Loucy (cell line): ENCODE measurements at regions not wholly inside any gene's neighbourhood (a gene's known extent, or its start where the extent isn't known, plus 50 kb on each side); places are given as distances from the start of the nearest gene placed in this dataset.

Experiments
- H2AFZ ChIP-seq: fragments of 200-600 bp; sonication (generic); 2 replicates; pipeline ENCODE4 v1.6.0; 2016; ENCODE audit warnings: antibody characterized with exemption, mild to moderate bottlenecking, low read length, moderate library complexity
- H3F3A ChIP-seq: fragments of 200-600 bp; 2 replicates; pipeline ENCODE4 v1.6.0; 2016; ENCODE audit warnings: antibody characterized with exemption, low read depth, mild to moderate bottlenecking
- H3K27me3 ChIP-seq: fragments of 200-600 bp; sonication (generic); 2 replicates; pipeline ENCODE4 v1.6.1; 2014; ENCODE audit warnings: low read length, mild to moderate bottlenecking; ENCODE audit not compliant: insufficient read depth, poor library complexity, severe bottlenecking
- H3K36me3 ChIP-seq: fragments of 200-600 bp; sonication (generic); 2 replicates; pipeline ENCODE4 v1.6.1; 2016; ENCODE audit warnings: low read length; ENCODE audit not compliant: insufficient read depth
- H3K4me1 ChIP-seq: fragments of 200-600 bp; sonication (generic); 2 replicates; pipeline ENCODE4 v1.5.1; 2014; ENCODE audit warnings: low read length, mild to moderate bottlenecking; ENCODE audit not compliant: insufficient read depth, poor library complexity, severe bottlenecking
- H3K4me2 ChIP-seq: fragments of 200-600 bp; sonication (generic); 2 replicates; pipeline ENCODE4 v1.6.0; 2014; ENCODE audit warnings: antibody characterized with exemption, low read length, low read depth, mild to moderate bottlenecking; ENCODE audit not compliant: poor library complexity, severe bottlenecking
- H3K4me3 ChIP-seq: fragments of 200-600 bp; sonication (generic); 2 replicates; pipeline ENCODE4 v1.5.1; 2014; ENCODE audit warnings: low read length, mild to moderate bottlenecking, mixed read lengths; ENCODE audit not compliant: poor library complexity, severe bottlenecking
- H3K79me2 ChIP-seq: fragments of 200-600 bp; sonication (generic); 2 replicates; pipeline ENCODE4 v1.6.1; 2014; ENCODE audit warnings: low read length; ENCODE audit not compliant: insufficient read depth
- H3K9ac ChIP-seq: fragments of 200-600 bp; sonication (generic); 2 replicates; pipeline ENCODE4 v1.6.0; 2014; ENCODE audit warnings: mild to moderate bottlenecking, low read depth, low read length, moderate library complexity; ENCODE audit not compliant: poor library complexity, severe bottlenecking
- H3K9me2 ChIP-seq: fragments of 200-600 bp; sonication (generic); replicated peaks from 2 replicates; pipeline ENCODE4 v1.6.1; 2016; ENCODE audit warnings: low read depth, low read length, mixed read lengths
- H3K9me3 ChIP-seq: fragments of 200-600 bp; sonication (generic); 2 replicates; pipeline ENCODE4 v1.6.1; 2014; ENCODE audit warnings: mild to moderate bottlenecking, antibody characterized with exemption, low read length, low read depth; ENCODE audit not compliant: insufficient read depth
- H4K20me1 ChIP-seq: fragments of 200-600 bp; sonication (generic); 2 replicates; pipeline ENCODE4 v1.6.0; 2014; ENCODE audit warnings: antibody characterized with exemption, low read length, mild to moderate bottlenecking; ENCODE audit not compliant: insufficient read depth, poor library complexity, severe bottlenecking
- CTCF ChIP-seq: fragments of 200-600 bp; sonication (generic); conservative IDR thresholded peaks from 2 replicates; pipeline ENCODE4 v1.5.1; 2014; ENCODE audit warnings: mild to moderate bottlenecking, antibody characterized with exemption, low read length
- EZH2phosphoT487 ChIP-seq: fragments of 200-600 bp; IDR thresholded peaks from 2 replicates; pipeline ENCODE4 v1.6.1; 2018; ENCODE audit warnings: antibody characterized with exemption, mild to moderate bottlenecking, moderate library complexity, borderline replicate concordance

GRCh38 chr15:70414626-70415025 lies 316.9 kb upstream of the TLE3 start:
- Histone ChIP-seq H3K4me1 (peaks cover 12% of the 10 kb centered on the region), H3K36me3 (no peaks in the 10 kb centered on the region), H4K20me1 (no peaks in the 10 kb centered on the region), H3F3A (no peaks in the 10 kb centered on the region), H3K9me3 (no peaks in the 10 kb centered on the region), H3K9me2 (no peaks in the 10 kb centered on the region), H3K4me2 (no peak overlapping the region), H2AFZ (no peak overlapping the region), H3K27me3 (no peaks in the 10 kb centered on the region), H3K79me2 (no peaks in the 10 kb centered on the region), H3K9ac (no peak overlapping the region), H3K4me3 (no peak overlapping the region)
- TF ChIP-seq CTCF, result no peak
- TF ChIP-seq EZH2phosphoT487, result no peak

GRCh38 chr15:70412794-70413193 lies 315.1 kb upstream of the TLE3 start:
- no peaks in the 10 kb centered on the region for H3K27me3 ChIP-seq
- no peak for TF ChIP-seq CTCF
- TF ChIP-seq EZH2phosphoT487, result no peak
- H3K9ac ChIP-seq, result no peak overlapping the region
- H3K4me3 ChIP-seq, result no peak overlapping the region
- H3K9me2 ChIP-seq, result no peaks in the 10 kb centered on the region
- H4K20me1 ChIP-seq, result no peaks in the 10 kb centered on the region
- no peaks in the 10 kb centered on the region for H3K36me3 ChIP-seq
- H3K79me2 ChIP-seq, result no peaks in the 10 kb centered on the region
- H3K4me1 ChIP-seq, result peaks cover 12% of the 10 kb centered on the region
- no peaks in the 10 kb centered on the region for H3K9me3 ChIP-seq
- no peaks in the 10 kb centered on the region for H3F3A ChIP-seq
- H2AFZ ChIP-seq, result no peak overlapping the region
- no peak overlapping the region for H3K4me2 ChIP-seq

- no peaks in the 10 kb centered on the region for H3K9me3 ChIP-seq
- no peak overlapping the region for H3K9ac ChIP-seq
- H2AFZ ChIP-seq, result no peak overlapping the region
- H3K79me2 ChIP-seq, result no peaks in the 10 kb centered on the region
- H4K20me1 ChIP-seq, result no peaks in the 10 kb centered on the region
- H3K9me2 ChIP-seq, result no peaks in the 10 kb centered on the region
- H3K27me3 ChIP-seq, result no peaks in the 10 kb centered on the region
- peaks cover 12% of the 10 kb centered on the region for H3K4me1 ChIP-seq
- TF ChIP-seq CTCF (no peak), EZH2phosphoT487 (no peak)
- no peaks in the 10 kb centered on the region for H3K36me3 ChIP-seq
- H3K4me3 ChIP-seq, result no peak overlapping the region
- H3K4me2 ChIP-seq, result no peak overlapping the region
- H3F3A ChIP-seq, result no peaks in the 10 kb centered on the region
Measured at GRCh38 chr15:70411143-70411863, 313.6 kb upstream of the TLE3 start.
